ENCODE measurements at regions not wholly inside any gene's neighbourhood (a gene's known extent, or its start where the extent isn't known, plus 50 kb on each side); places are given as distances from the start of the nearest gene placed in this dataset.
"Not testable (repeated sequence)": the region's sequence is repeated elsewhere in the genome, so short reads cannot be mapped to it uniquely, and the experiment has no call there.

- no peaks in the 10 kb centered on the region for H3K4me1 ChIP-seq (ENCODE audit: control insufficient read depth in 1 of 2, insufficient read depth in 1 of 2, low read depth in 1 of 2, low read length in 1 of 2)
- no peak for TF ChIP-seq CTCF (IDR thresholded peaks at IDR 0.05)
Measured at GRCh38 chr19:31892060-31892459, 453.4 kb upstream of the ZNF507 start.

GRCh38 chr19:31893491-31893890, 451.9 kb upstream of the ZNF507 start:
- not testable (repeated sequence) for H3K9me3 ChIP-seq; H3K36me3 ChIP-seq; H3K4me1 ChIP-seq (ENCODE audit: control insufficient read depth in 1 of 2, insufficient read depth in 1 of 2, low read depth in 1 of 2, low read length in 1 of 2); H3K4me3 ChIP-seq (ENCODE audit: low read depth in 1 of 2, low read length in 1 of 2); H3K27me3 ChIP-seq; H3K27ac ChIP-seq

More at GRCh38 chr19:31892060-31892459, 453.4 kb upstream of the ZNF507 start:
- Histone ChIP-seq H3K9me3 (no peaks in the 10 kb centered on the region), H3K36me3 (no peaks in the 10 kb centered on the region), H3K4me3 (ENCODE audit: low read depth in 1 of 2, low read length in 1 of 2) (no peak overlapping the region), H3K27ac (no peak overlapping the region), H3K27me3 (no peaks in the 10 kb centered on the region)

GRCh38 chr19:31894451-31894850, 451.0 kb upstream of the ZNF507 start:
- Histone ChIP-seq H3K4me3 (ENCODE audit: low read depth in 1 of 2, low read length in 1 of 2) (no peak overlapping the region), H3K9me3 (no peaks in the 10 kb centered on the region), H3K27me3 (no peaks in the 10 kb centered on the region), H3K4me1 (ENCODE audit: control insufficient read depth in 1 of 2, insufficient read depth in 1 of 2, low read depth in 1 of 2, low read length in 1 of 2) (no peaks in the 10 kb centered on the region), H3K36me3 (no peaks in the 10 kb centered on the region), H3K27ac (no peak overlapping the region)
- TF ChIP-seq CTCF (IDR thresholded peaks at IDR 0.05), result no peak

GRCh38 chr19:31897292-31897691, 448.1 kb upstream of the ZNF507 start:
- H3K4me1 ChIP-seq (ENCODE audit: control insufficient read depth in 1 of 2, insufficient read depth in 1 of 2, low read depth in 1 of 2, low read length in 1 of 2), result no peaks in the 10 kb centered on the region
- no peaks in the 10 kb centered on the region for H3K27me3 ChIP-seq
- H3K27ac ChIP-seq, result no peak overlapping the region
- H3K4me3 ChIP-seq (ENCODE audit: low read depth in 1 of 2, low read length in 1 of 2), result no peak overlapping the region
- no peak for TF ChIP-seq CTCF (IDR thresholded peaks at IDR 0.05)
- no peaks in the 10 kb centered on the region for H3K9me3 ChIP-seq
- no peaks in the 10 kb centered on the region for H3K36me3 ChIP-seq

- Histone ChIP-seq H3K27me3 (no peaks in the 10 kb centered on the region), H3K36me3 (no peaks in the 10 kb centered on the region), H3K27ac (no peak overlapping the region), H3K9me3 (no peaks in the 10 kb centered on the region), H3K4me1 (ENCODE audit: control insufficient read depth in 1 of 2, insufficient read depth in 1 of 2, low read depth in 1 of 2, low read length in 1 of 2) (peaks cover 0 to 2% of the 10 kb centered on the region in 2 experiments), H3K4me3 (ENCODE audit: low read depth in 1 of 2, low read length in 1 of 2) (no peak overlapping the region)
- TF ChIP-seq CTCF (IDR thresholded peaks at IDR 0.05), result no peak
Measured at GRCh38 chr19:31900991-31901390, 444.4 kb upstream of the ZNF507 start.

GRCh38 chr19:31902821-31903220, 442.6 kb upstream of the ZNF507 start:
- Histone ChIP-seq H3K36me3 (no peaks in the 10 kb centered on the region), H3K4me1 (ENCODE audit: control insufficient read depth in 1 of 2, insufficient read depth in 1 of 2, low read depth in 1 of 2, low read length in 1 of 2) (peaks cover 0 to 8% of the 10 kb centered on the region in 2 experiments), H3K27ac (no peak overlapping the region), H3K27me3 (no peaks in the 10 kb centered on the region), H3K9me3 (no peaks in the 10 kb centered on the region), H3K4me3 (ENCODE audit: low read depth in 1 of 2, low read length in 1 of 2) (no peak overlapping the region)
- no peak for TF ChIP-seq CTCF (IDR thresholded peaks at IDR 0.05)
